ENCODE measurements at regions not wholly inside any gene's neighbourhood (a gene's known extent, or its start where the extent isn't known, plus 50 kb on each side); places are given as distances from the start of the nearest gene placed in this dataset.
"Not testable (repeated sequence)": the region's sequence is repeated elsewhere in the genome, so short reads cannot be mapped to it uniquely, and the experiment has no call there.

DNA sequence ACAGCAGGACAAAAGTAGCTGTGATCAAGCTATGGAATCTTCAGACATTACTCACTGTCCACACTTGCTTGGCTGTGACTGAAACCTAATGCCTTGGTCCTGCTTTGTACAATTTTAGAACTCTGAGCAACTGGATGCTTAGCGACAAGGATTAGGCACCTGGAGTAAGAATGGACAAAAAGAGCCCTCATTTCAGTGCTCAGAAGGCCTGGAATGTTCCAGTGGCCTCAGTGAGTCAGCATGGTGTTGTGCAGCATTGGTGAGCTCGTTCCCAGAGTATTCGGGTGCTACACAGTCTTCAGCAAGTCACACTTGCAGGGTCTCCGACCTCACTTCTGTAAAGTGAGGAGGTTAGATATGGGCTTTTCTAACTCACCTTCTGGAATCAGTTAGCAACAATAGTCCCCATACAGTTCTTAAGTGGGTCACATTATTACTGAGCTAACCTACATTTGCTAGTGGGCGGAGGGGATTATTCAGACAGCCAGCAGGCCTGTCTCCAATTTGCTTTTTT, 108.0 kb upstream of the MDM1 start:
- WGBS (ENCODE audit: insufficient coverage), result 100% methylated on average over 1 of the region's 5 CpGs
- ChIA-PET CTCF (interaction anchor here (1.2 to 1.8 kb wide), 3 partner anchors 9 to 75 kb away, joined by 4 to 5 read pairs (median 4); no protein-coding TSS in a partner anchor), POLR2A (no interaction called here)
- Histone ChIP-seq H3K9me3 (ENCODE audit: control extremely low read depth in 1 of 5, control insufficient read depth in 4 of 5, insufficient read depth in 2 of 5, low read depth in 1 of 5, low read length in 4 of 5) (peaks cover 0 to 16% (median 2%) of the 10 kb centered on the region in 5 experiments), H3K4me1 (ENCODE audit: control extremely low read depth in 1 of 4, control insufficient read depth in 4 of 4, insufficient read depth in 4 of 4, low read length in 3 of 4) (peaks cover 4 to 40% (median 16%) of the 10 kb centered on the region in 4 experiments), H3K4me3 (ENCODE audit: control insufficient read depth in 1 of 7, extremely low read depth in 1 of 7, insufficient read depth in 4 of 7, low read depth in 2 of 7, low read length in 6 of 7) (no peak overlapping the region), H3K36me3 (ENCODE audit: control insufficient read depth in 4 of 4, insufficient read depth in 4 of 4, low read length in 3 of 4) (peaks cover 0 to 11% (median 0%) of the 10 kb centered on the region in 4 experiments), H3K27me3 (replicated peaks in 2 of 5; ENCODE audit: control insufficient read depth in 4 of 5, insufficient read depth in 5 of 5, low read length in 4 of 5) (no peaks in the 10 kb centered on the region), H3K27ac (ENCODE audit: insufficient read depth in 1 of 2, low read depth in 1 of 2, low read length in 2 of 2, poor library complexity in 1 of 2, severe bottlenecking in 2 of 2) (no peak overlapping the region)
- DNase-seq, result no peak

DNA sequence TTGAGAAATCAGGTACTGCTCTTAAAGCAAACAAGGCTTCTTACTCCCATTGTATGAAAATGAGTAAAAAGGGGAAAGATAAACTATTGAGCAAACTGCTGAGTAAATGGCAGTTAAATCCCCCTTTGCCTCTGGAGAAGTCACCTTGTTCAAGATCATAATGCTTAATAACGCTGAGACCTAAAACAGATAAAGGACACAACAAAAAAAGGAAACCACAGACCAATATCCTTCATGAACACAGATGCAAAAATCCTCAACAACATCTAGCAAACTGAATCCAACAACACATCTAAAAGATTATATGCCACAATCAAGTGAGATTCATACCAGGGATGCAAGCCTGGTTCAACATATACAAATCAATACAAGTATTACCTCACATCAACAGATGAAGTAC, 109.0 kb upstream of the MDM1 start:
- ChIA-PET POLR2A (no interaction called here), CTCF (interaction anchor here (1.2 kb wide), 1 partner anchor 91 kb away, joined by 3 read pairs; no protein-coding TSS in a partner anchor)

DNA sequence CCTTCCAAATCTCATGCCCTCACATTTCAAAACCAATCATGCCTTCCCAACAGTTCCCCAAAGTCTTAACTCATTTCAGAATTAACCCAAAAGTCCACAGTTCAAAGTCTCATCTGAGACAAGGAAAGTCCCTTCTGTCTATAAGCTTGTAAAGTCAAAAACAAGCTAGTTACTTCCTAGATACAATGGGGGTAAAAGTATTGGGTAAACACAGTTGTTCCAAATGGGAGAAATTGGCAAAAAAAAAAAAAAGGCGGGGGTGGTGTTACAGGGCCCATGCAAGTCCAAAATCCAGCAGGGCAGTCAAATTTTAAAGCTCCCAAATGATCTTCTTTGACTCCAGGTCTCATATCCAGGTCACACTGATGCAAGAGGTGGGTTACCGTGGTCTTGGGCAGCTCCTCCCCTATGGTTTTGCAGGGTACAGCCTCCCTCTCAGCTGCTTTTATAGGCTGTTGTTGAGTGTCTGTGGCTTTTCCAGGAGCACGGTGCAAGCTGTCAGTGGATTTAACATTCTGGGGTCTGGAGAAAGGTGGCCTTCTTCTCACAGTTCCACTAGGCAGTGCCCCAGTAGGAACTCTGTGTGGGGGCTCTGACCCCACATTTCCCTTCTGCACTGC, 110.3 kb upstream of the MDM1 start:
- 46% methylated on average over 2 of the region's 3 CpGs for WGBS (ENCODE audit: insufficient coverage)
- Histone ChIP-seq H3K4me1 (ENCODE audit: control extremely low read depth in 1 of 4, control insufficient read depth in 4 of 4, insufficient read depth in 4 of 4, low read length in 3 of 4) (peaks cover 20 to 62% (median 33%) of the 10 kb centered on the region in 4 experiments), H3K27ac (ENCODE audit: insufficient read depth in 1 of 2, low read depth in 1 of 2, low read length in 2 of 2, poor library complexity in 1 of 2, severe bottlenecking in 2 of 2) (peak overlapping the region in 1 of 2 experiments; percentile 31), H3K9me3 (ENCODE audit: control extremely low read depth in 1 of 5, control insufficient read depth in 4 of 5, insufficient read depth in 2 of 5, low read depth in 1 of 5, low read length in 4 of 5) (peaks cover 0 to 14% (median 2%) of the 10 kb centered on the region in 5 experiments), H3K4me3 (ENCODE audit: control insufficient read depth in 1 of 7, extremely low read depth in 1 of 7, insufficient read depth in 4 of 7, low read depth in 2 of 7, low read length in 6 of 7) (peak overlapping the region in 1 of 7 experiments; percentile 21)
- CTCF ChIA-PET, result interaction anchor here (0.8 to 2.9 kb wide), 3 partner anchors 12 to 90 kb away, joined by 3 to 8 read pairs (median 4); no protein-coding TSS in a partner anchor
- H3K27me3 ChIP-seq (replicated peaks in 2 of 5; ENCODE audit: control insufficient read depth in 4 of 5, insufficient read depth in 5 of 5, low read length in 4 of 5); H3K36me3 ChIP-seq (ENCODE audit: control insufficient read depth in 4 of 4, insufficient read depth in 4 of 4, low read length in 3 of 4); DNase-seq; POLR2A ChIA-PET: not testable (repeated sequence)

More for the DNA sequence above, 109.0 kb upstream of the MDM1 start:
- H3K4me3 ChIP-seq (ENCODE audit: control insufficient read depth in 1 of 7, extremely low read depth in 1 of 7, insufficient read depth in 4 of 7, low read depth in 2 of 7, low read length in 6 of 7), result peak overlapping the region in 1 of 7 experiments; percentile 1
- peaks cover 9 to 49% (median 20%) of the 10 kb centered on the region in 4 experiments for H3K4me1 ChIP-seq (ENCODE audit: control extremely low read depth in 1 of 4, control insufficient read depth in 4 of 4, insufficient read depth in 4 of 4, low read length in 3 of 4)
- peaks cover 0 to 14% (median 2%) of the 10 kb centered on the region in 5 experiments for H3K9me3 ChIP-seq (ENCODE audit: control extremely low read depth in 1 of 5, control insufficient read depth in 4 of 5, insufficient read depth in 2 of 5, low read depth in 1 of 5, low read length in 4 of 5)
- H3K27me3 ChIP-seq (replicated peaks in 2 of 5; ENCODE audit: control insufficient read depth in 4 of 5, insufficient read depth in 5 of 5, low read length in 4 of 5), result no peaks in the 10 kb centered on the region
- 0% methylated on average over 1 of the region's 1 CpG for WGBS (ENCODE audit: insufficient coverage)
- no peak overlapping the region for H3K27ac ChIP-seq (ENCODE audit: insufficient read depth in 1 of 2, low read depth in 1 of 2, low read length in 2 of 2, poor library complexity in 1 of 2, severe bottlenecking in 2 of 2)
- peak in 2 of 3 donors; percentile 54 to 62 for DNase-seq
- H3K36me3 ChIP-seq (ENCODE audit: control insufficient read depth in 4 of 4, insufficient read depth in 4 of 4, low read length in 3 of 4), result peaks cover 0 to 7% (median 0%) of the 10 kb centered on the region in 4 experiments

DNA sequence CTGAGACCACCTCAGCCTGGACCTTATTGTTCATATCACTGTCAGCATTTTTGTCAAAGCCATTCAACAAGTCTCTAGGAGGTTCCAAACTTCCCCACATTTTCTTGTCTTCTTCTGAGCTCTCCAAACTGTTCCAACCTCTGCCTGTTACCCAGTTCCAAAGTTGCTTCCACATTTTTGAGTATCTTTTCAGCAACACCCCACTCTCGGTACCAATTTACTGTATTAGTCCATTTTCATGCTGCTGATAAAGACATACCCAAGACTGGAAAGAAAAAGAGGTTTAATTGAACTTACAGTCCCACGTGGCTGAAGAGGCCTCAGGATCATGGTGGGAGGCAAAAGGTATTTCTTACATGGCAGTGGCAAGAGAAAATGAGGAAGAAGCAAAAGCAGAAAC, 111.5 kb upstream of the MDM1 start:
- H3K27ac ChIP-seq (ENCODE audit: insufficient read depth in 1 of 2, low read depth in 1 of 2, low read length in 2 of 2, poor library complexity in 1 of 2, severe bottlenecking in 2 of 2); H3K36me3 ChIP-seq (ENCODE audit: control insufficient read depth in 4 of 4, insufficient read depth in 4 of 4, low read length in 3 of 4); DNase-seq; H3K4me3 ChIP-seq (ENCODE audit: control insufficient read depth in 1 of 7, extremely low read depth in 1 of 7, insufficient read depth in 4 of 7, low read depth in 2 of 7, low read length in 6 of 7); H3K27me3 ChIP-seq (replicated peaks in 2 of 5; ENCODE audit: control insufficient read depth in 4 of 5, insufficient read depth in 5 of 5, low read length in 4 of 5); POLR2A ChIA-PET: not testable (repeated sequence)
- CTCF ChIA-PET, result interaction anchor here (2.9 kb wide), 1 partner anchor 11 kb away, joined by 8 read pairs; no protein-coding TSS in a partner anchor
- peaks cover 26 to 73% (median 42%) of the 10 kb centered on the region in 4 experiments for H3K4me1 ChIP-seq (ENCODE audit: control extremely low read depth in 1 of 4, control insufficient read depth in 4 of 4, insufficient read depth in 4 of 4, low read length in 3 of 4)
- H3K9me3 ChIP-seq (ENCODE audit: control extremely low read depth in 1 of 5, control insufficient read depth in 4 of 5, insufficient read depth in 2 of 5, low read depth in 1 of 5, low read length in 4 of 5), result peaks cover 0 to 14% (median 2%) of the 10 kb centered on the region in 5 experiments
- 100% methylated on average over 1 of the region's 2 CpGs for WGBS (ENCODE audit: insufficient coverage)

DNA sequence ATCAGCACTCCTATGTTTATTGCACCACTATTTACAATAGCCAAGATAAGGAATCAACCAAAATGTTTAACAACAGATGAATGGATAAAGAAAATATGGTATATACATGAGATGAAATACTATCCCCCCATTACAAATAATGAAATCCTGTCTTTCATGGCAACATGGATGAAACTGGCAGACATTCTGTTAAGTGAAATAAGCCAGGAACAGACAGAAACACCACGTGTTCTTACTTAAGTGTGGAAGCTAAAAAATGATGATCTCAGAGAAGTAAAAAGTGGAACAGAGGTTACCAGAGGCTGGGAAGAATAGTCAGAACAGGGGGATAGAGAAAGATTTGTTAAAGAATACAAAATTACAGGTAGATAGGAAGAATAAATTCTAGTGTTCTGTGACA, 113.7 kb upstream of the MDM1 start:
- ChIA-PET POLR2A (interaction anchor here (1.3 kb wide), 1 partner anchor 10 kb away, joined by 3 read pairs; no protein-coding TSS in a partner anchor), CTCF (no interaction called here)

DNA sequence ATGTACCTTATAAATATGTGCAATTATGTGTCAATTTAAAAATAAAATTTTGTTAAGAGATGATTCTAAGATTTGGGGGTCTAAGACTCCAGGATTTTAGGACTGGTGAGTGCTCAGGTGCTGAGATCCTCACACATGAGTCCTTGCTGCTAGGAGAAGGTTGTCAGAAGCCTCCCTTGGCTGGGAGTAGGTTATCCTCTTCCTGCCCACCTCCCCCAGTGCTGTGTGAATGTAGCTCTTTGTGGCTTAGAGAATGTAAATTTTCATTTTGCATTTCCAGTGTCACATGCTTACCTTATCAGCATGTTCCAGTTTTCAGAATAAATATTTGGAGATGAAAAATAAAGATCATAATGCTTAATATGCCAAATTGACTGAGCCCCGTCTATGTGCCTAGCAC, 114.2 kb upstream of the MDM1 start:
- POLR2A ChIA-PET, result interaction anchor here (1.3 kb wide), 1 partner anchor 11 kb away, joined by 3 read pairs; no protein-coding TSS in a partner anchor
- Histone ChIP-seq H3K4me1 (ENCODE audit: control extremely low read depth in 1 of 4, control insufficient read depth in 4 of 4, insufficient read depth in 4 of 4, low read length in 3 of 4) (peaks cover 26 to 76% (median 49%) of the 10 kb centered on the region in 4 experiments), H3K9me3 (ENCODE audit: control extremely low read depth in 1 of 5, control insufficient read depth in 4 of 5, insufficient read depth in 2 of 5, low read depth in 1 of 5, low read length in 4 of 5) (peaks cover 0 to 14% (median 2%) of the 10 kb centered on the region in 5 experiments), H3K4me3 (ENCODE audit: control insufficient read depth in 1 of 7, extremely low read depth in 1 of 7, insufficient read depth in 4 of 7, low read depth in 2 of 7, low read length in 6 of 7) (peak overlapping the region in 1 of 7 experiments; percentile 40), H3K27me3 (replicated peaks in 2 of 5; ENCODE audit: control insufficient read depth in 4 of 5, insufficient read depth in 5 of 5, low read length in 4 of 5) (no peaks in the 10 kb centered on the region), H3K27ac (ENCODE audit: insufficient read depth in 1 of 2, low read depth in 1 of 2, low read length in 2 of 2, poor library complexity in 1 of 2, severe bottlenecking in 2 of 2) (peak overlapping the region in 1 of 2 experiments; percentile 64), H3K36me3 (ENCODE audit: control insufficient read depth in 4 of 4, insufficient read depth in 4 of 4, low read length in 3 of 4) (peaks cover 0 to 3% (median 0%) of the 10 kb centered on the region in 4 experiments)
- CTCF ChIA-PET, result no interaction called here
- DNase-seq, result peak in 2 of 3 donors; percentile 18 to 37
- WGBS (ENCODE audit: insufficient coverage), result no CpG with 5 or more reads among the region's 1 CpG

More for the DNA sequence above, 113.7 kb upstream of the MDM1 start:
- Histone ChIP-seq H3K36me3 (ENCODE audit: control insufficient read depth in 4 of 4, insufficient read depth in 4 of 4, low read length in 3 of 4) (peaks cover 0 to 3% (median 0%) of the 10 kb centered on the region in 4 experiments), H3K4me1 (ENCODE audit: control extremely low read depth in 1 of 4, control insufficient read depth in 4 of 4, insufficient read depth in 4 of 4, low read length in 3 of 4) (peaks cover 26 to 76% (median 49%) of the 10 kb centered on the region in 4 experiments), H3K27ac (ENCODE audit: insufficient read depth in 1 of 2, low read depth in 1 of 2, low read length in 2 of 2, poor library complexity in 1 of 2, severe bottlenecking in 2 of 2) (peak overlapping the region in 1 of 2 experiments; percentile 64), H3K9me3 (ENCODE audit: control extremely low read depth in 1 of 5, control insufficient read depth in 4 of 5, insufficient read depth in 2 of 5, low read depth in 1 of 5, low read length in 4 of 5) (peaks cover 0 to 14% (median 2%) of the 10 kb centered on the region in 5 experiments), H3K4me3 (ENCODE audit: control insufficient read depth in 1 of 7, extremely low read depth in 1 of 7, insufficient read depth in 4 of 7, low read depth in 2 of 7, low read length in 6 of 7) (no peak overlapping the region), H3K27me3 (replicated peaks in 2 of 5; ENCODE audit: control insufficient read depth in 4 of 5, insufficient read depth in 5 of 5, low read length in 4 of 5) (no peaks in the 10 kb centered on the region)
- WGBS (ENCODE audit: insufficient coverage), result 0% methylated on average over 1 of the region's 1 CpG
- no peak for DNase-seq

All from common myeloid progenitor, CD34-positive (primary cell).